Right lobe of liver (tissue), 4 donors: ENCODE measurements at regions not wholly inside any gene's neighbourhood (a gene's known extent, or its start where the extent isn't known, plus 50 kb on each side); places are given as distances from the start of the nearest gene placed in this dataset.

Experiments
- CTCF ChIP-seq, 4 donors: fragments of 200-600 bp in 3 of 4; fragments of 450-650 bp in 1 of 4; IDR thresholded peaks; one replicate each; pipeline versions ENCODE4 v1.5.1 to v1.8.0; 2016 to 2022; ENCODE audit warnings: antibody characterized with exemption in 4 of 4, mild to moderate bottlenecking in 2 of 4
- POLR2A ChIP-seq: fragments of 450-650 bp; IDR thresholded peaks from one replicate; pipeline ENCODE4 v1.6.1; 2017; ENCODE audit warnings: antibody characterized with exemption, mild to moderate bottlenecking
- donor health status: DM: no; HTN: no; CAD: no.
- donor health status: DM: no; HTN: no; CAD: no.
- donor health status: DM: no; HTN: yes; CAD: no.

- no peak for TF ChIP-seq POLR2A
- no peak for TF ChIP-seq CTCF (IDR thresholded peaks at IDR 0.05)
Measured at GRCh38 chr9:13725516-13725915, 446.0 kb upstream of the MPDZ start.
